BJ (cell line): ENCODE measurements at regions not wholly inside any gene's neighbourhood (a gene's known extent, or its start where the extent isn't known, plus 50 kb on each side); places are given as distances from the start of the nearest gene placed in this dataset.

Source experiments
- CTCF ChIA-PET: fragments of 350-600 bp; formaldehyde crosslinking; extraction: SDS; loops from one replicate; lab custom pipeline; 2021; ENCODE audit warnings: antibody characterized with exemption, inconsistent platforms; lab: Yijun Ruan, JAX
- POLR2A ChIA-PET: fragments of 300-600 bp; sonication (Branson Sonifier 250); formaldehyde crosslinking; extraction: SDS; loops from one replicate; lab custom pipeline; 2021; ENCODE audit warnings: antibody characterized with exemption; lab: Charles Lee
- DNase-seq: peaks from one replicate; pipeline ENCODE4 v3.0.0-alpha.2; 2011; ENCODE audit warnings: low read depth
- H3K27me3 ChIP-seq: 2 replicates; pipeline ENCODE4 v1.6.0; 2011; ENCODE audit warnings: low read length; ENCODE audit not compliant: control insufficient read depth, insufficient read depth
- H3K36me3 ChIP-seq: 2 replicates; pipeline ENCODE4 v1.5.1; 2011; ENCODE audit warnings: low read length; ENCODE audit not compliant: control insufficient read depth, insufficient read depth
- H3K4me3 ChIP-seq: 2 replicates; pipeline ENCODE4 v1.5.1; 2011; ENCODE audit warnings: low read depth, mild to moderate bottlenecking, control low read depth, low read length
- TF ChIP-seq, protein P1 (sequence below): IDR thresholded peaks from 2 replicates; pipeline ENCODE4 v1.5.1; 2011; ENCODE audit warnings: low read depth, mild to moderate bottlenecking, control low read depth, inconsistent platforms, low read length, moderate library complexity; ENCODE audit not compliant: insufficient read depth

DNA sequence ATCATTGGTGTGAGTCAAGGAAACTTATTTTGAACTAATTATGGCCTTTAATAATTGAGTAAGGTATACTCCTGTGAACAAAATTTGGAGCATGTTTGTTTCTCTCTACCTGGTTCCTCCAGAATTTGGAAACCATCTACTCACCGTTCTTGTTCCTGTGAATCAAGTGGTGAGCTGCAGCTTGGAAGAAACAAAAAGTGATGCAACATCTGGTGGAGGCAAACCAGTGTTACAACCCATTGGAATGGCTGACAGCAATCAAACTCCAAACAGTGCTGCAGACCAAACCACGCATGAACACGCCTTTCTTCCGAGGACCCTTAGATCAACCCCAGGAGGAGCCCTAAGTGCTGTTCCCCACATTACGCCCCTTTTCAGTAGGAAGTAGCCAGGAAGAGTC lies 104.7 kb upstream of the VASH1 start:
- no peak for DNase-seq
- Histone ChIP-seq H3K36me3 (no peaks in the 10 kb centered on the region), H3K4me3 (no peak overlapping the region), H3K27me3 (peaks cover 1% of the 10 kb centered on the region; the same call in 1 of the 2 replicates)
- ChIA-PET POLR2A (no interaction called here), CTCF (no interaction called here)
- TF ChIP-seq, protein P1, sequence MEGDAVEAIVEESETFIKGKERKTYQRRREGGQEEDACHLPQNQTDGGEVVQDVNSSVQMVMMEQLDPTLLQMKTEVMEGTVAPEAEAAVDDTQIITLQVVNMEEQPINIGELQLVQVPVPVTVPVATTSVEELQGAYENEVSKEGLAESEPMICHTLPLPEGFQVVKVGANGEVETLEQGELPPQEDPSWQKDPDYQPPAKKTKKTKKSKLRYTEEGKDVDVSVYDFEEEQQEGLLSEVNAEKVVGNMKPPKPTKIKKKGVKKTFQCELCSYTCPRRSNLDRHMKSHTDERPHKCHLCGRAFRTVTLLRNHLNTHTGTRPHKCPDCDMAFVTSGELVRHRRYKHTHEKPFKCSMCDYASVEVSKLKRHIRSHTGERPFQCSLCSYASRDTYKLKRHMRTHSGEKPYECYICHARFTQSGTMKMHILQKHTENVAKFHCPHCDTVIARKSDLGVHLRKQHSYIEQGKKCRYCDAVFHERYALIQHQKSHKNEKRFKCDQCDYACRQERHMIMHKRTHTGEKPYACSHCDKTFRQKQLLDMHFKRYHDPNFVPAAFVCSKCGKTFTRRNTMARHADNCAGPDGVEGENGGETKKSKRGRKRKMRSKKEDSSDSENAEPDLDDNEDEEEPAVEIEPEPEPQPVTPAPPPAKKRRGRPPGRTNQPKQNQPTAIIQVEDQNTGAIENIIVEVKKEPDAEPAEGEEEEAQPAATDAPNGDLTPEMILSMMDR: no peak

DNA sequence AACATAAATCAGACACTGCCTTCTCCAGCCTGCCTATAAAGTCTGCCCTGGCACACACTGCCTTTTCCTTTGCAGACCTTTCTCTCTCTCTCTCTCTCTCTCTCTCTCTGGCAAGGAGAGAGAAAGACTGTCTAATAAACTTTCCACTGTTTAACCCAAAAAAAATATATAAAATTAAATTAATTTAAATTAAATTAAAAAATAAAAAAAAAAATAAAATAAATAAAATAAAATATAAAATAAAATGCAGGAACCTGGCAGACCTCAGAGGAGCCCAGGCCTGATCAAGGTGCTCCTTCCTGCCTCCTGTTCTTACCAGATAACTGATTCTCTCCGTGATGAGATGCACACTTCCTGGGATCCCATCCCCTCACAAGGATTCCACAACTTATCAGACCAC lies 103.9 kb upstream of the VASH1 start:
- H3K36me3 ChIP-seq: no peaks in the 10 kb centered on the region
- H3K27me3 ChIP-seq: peaks cover 1% of the 10 kb centered on the region; the same call in 1 of the 2 replicates
- H3K4me3 ChIP-seq: no peak overlapping the region
- ChIA-PET POLR2A (no interaction called here), CTCF (no interaction called here)
- TF ChIP-seq, protein P1: no peak
- no peak for DNase-seq

DNA sequence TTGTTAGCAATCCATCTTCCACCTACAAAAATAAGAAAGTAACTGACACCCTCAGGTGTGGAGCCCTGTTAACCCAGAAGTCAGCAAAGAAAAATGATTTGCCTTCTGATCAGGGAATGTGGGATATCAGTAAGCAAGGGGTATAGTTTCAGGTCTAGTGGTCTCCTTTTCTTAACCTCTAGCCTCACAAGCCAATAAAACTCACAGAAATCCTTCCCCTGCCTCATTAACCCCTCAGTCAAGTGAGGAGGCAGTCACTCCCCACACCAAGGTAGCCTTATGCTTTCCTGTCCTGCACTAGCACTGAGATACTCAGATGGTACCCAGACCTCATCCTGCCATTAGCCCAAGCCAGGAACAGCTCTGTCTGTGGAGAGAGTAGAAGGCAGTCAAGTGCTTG lies 103.4 kb upstream of the VASH1 start:
- POLR2A ChIA-PET: no interaction called here
- no peaks in the 10 kb centered on the region; the same call in 1 of the 2 replicates for H3K27me3 ChIP-seq
- DNase-seq: no peak
- TF ChIP-seq, protein P1: no peak
- CTCF ChIA-PET: interaction anchor here (1.3 kb wide), 1 partner anchor 10 kb away, joined by 4 read pairs; no protein-coding TSS in a partner anchor
- H3K36me3 ChIP-seq: no peaks in the 10 kb centered on the region
- no peak overlapping the region for H3K4me3 ChIP-seq

DNA sequence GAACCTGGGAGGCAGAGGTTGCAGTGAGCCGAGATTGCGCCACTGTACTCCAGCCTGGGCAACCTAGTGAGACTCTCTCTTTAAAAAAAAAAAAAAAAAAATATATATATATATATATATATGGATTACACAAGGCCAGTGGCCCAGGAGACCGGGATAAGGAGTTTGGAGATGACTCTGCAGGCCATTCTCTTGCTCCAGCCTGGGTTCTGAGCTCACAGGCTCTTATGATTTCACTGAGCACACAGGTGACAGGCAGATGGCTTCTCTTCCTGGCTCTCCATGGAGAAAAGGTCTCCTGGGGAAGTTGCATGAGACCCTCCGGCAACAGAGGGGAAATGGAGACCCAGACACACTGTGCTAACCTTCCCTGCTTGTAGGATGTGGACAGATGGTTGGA lies 98.7 kb upstream of the VASH1 start:
- ChIA-PET CTCF (interaction anchor here (1.6 kb wide), 1 partner anchor 12 kb away, joined by 4 read pairs; no protein-coding TSS in a partner anchor), POLR2A (no interaction called here)
- no peaks in the 10 kb centered on the region; the same call in 1 of the 2 replicates for H3K27me3 ChIP-seq
- H3K4me3 ChIP-seq: no peak overlapping the region
- no peak for DNase-seq
- TF ChIP-seq, protein P1: no peak
- H3K36me3 ChIP-seq: no peaks in the 10 kb centered on the region

DNA sequence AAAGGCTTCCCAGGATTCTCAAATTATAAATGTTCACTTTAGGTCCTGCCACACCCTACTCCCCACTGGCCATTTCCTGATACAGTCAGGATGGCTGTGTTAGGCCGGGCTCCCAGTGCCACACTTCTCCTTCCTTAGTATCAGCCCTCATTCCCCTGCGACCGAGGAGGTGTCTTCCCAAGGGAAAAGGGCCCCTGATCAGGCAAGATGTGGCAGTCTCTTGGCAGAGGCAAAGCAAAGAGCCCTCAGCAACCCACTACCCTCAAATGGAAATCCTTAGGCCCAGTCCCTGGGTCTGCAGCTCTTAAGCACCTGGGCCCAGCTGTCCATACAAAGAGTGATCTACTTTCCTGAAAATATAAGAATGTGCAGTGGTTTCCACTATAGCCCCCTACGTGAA lies 96.5 kb upstream of the VASH1 start:
- TF ChIP-seq, protein P1: no peak
- ChIA-PET CTCF (interaction anchor here (1.3 kb wide), 1 partner anchor 15 kb away, joined by 3 read pairs; no protein-coding TSS in a partner anchor), POLR2A (no interaction called here)
- Histone ChIP-seq H3K27me3 (no peaks in the 10 kb centered on the region; the same call in 1 of the 2 replicates), H3K36me3 (no peaks in the 10 kb centered on the region), H3K4me3 (no peak overlapping the region)
- no peak for DNase-seq
